HEK293 (cell line): ENCODE measurements at regions not wholly inside any gene's neighbourhood (a gene's known extent, or its start where the extent isn't known, plus 50 kb on each side); places are given as distances from the start of the nearest gene placed in this dataset.

ENCODE experiments used
- CTCF ChIA-PET: fragments of 350-600 bp; formaldehyde crosslinking; extraction: SDS; loops from one replicate; lab custom pipeline; 2021; ENCODE audit warnings: antibody characterized with exemption; lab: Yijun Ruan, JAX
- POLR2A ChIA-PET: fragments of 300-600 bp; formaldehyde crosslinking; extraction: SDS; loops from one replicate; lab custom pipeline; 2020; ENCODE audit warnings: antibody characterized with exemption, inconsistent platforms; lab: Yijun Ruan, JAX
- H3K27ac ChIP-seq: fragments of 200-500 bp; sonication (Bioruptor generic); 2 replicates; pipeline ENCODE4 v1.5.1; 2014; ENCODE audit warnings: low read depth, low read length, control low read depth, inconsistent platforms; ENCODE audit errors: extremely low read depth
- H3K36me3 ChIP-seq, 2 experiments: fragments of 200-500 bp in 1 of 2; sonication (Bioruptor generic) in 1 of 2; 1 replicate in 1 of 2; 2 replicates in 1 of 2; pipeline ENCODE4 v1.5.1; 2014 to 2017; ENCODE audit warnings: inconsistent platforms in 2 of 2, low read length in 2 of 2; ENCODE audit not compliant: control insufficient read depth in 2 of 2, insufficient read depth in 1 of 2
- H3K4me1 ChIP-seq: fragments of 200-500 bp; sonication (Bioruptor generic); 2 replicates; pipeline ENCODE4 v1.5.1; 2014; ENCODE audit warnings: mild to moderate bottlenecking, low read length, inconsistent platforms; ENCODE audit not compliant: control insufficient read depth, insufficient read depth
- H3K4me3 ChIP-seq: 2 replicates; pipeline ENCODE4 v1.5.1; 2011; ENCODE audit warnings: low read depth, mild to moderate bottlenecking, control low read depth, low read length, moderate library complexity
- H3K9me3 ChIP-seq: fragments of 200-500 bp; sonication (Bioruptor generic); 2 replicates; pipeline ENCODE4 v1.5.1; 2014; ENCODE audit warnings: low read depth, low read length, inconsistent platforms; ENCODE audit not compliant: control insufficient read depth, insufficient read depth
- GFI1B ChIP-seq: fragments of 450-650 bp; formaldehyde crosslinking; IDR thresholded peaks from 2 replicates; pipeline ENCODE4 v1.5.1; 2016; ENCODE audit warnings: missing biosample characterization, missing genetic modification characterization
- GLI4 ChIP-seq: fragments of 450-650 bp; formaldehyde crosslinking; IDR thresholded peaks from 2 replicates; pipeline ENCODE4 v1.5.1; 2016; ENCODE audit warnings: missing biosample characterization, missing genetic modification characterization
- HIC1 ChIP-seq: fragments of 450-650 bp; formaldehyde crosslinking; IDR thresholded peaks from 2 replicates; pipeline ENCODE4 v1.5.1; 2016; ENCODE audit warnings: missing biosample characterization, missing genetic modification characterization
- HOXA7 ChIP-seq: sonication (generic); formaldehyde crosslinking; IDR thresholded peaks from 2 replicates; pipeline ENCODE4 v1.8.1; 2022; ENCODE audit warnings: missing genetic modification reagents, borderline replicate concordance
- IKZF3 ChIP-seq: fragments of 450-650 bp; IDR thresholded peaks from 2 replicates; pipeline ENCODE4 v1.5.0; 2018; ENCODE audit warnings: missing biosample characterization, mild to moderate bottlenecking, missing genetic modification characterization, moderate library complexity
- KLF17 ChIP-seq: fragments of 450-650 bp; formaldehyde crosslinking; IDR thresholded peaks from 2 replicates; pipeline ENCODE4 v1.5.1; 2016; ENCODE audit warnings: missing biosample characterization, missing genetic modification characterization
- PRDM6 ChIP-seq: fragments of 450-650 bp; formaldehyde crosslinking; IDR thresholded peaks from 2 replicates; pipeline ENCODE4 v1.5.1; 2017; ENCODE audit warnings: missing biosample characterization, missing genetic modification characterization
- REPIN1 ChIP-seq: fragments of 450-650 bp; formaldehyde crosslinking; IDR thresholded peaks from 2 replicates; pipeline ENCODE4 v1.5.1; 2017; ENCODE audit warnings: missing biosample characterization, missing genetic modification characterization, low read depth
- SP2 ChIP-seq: fragments of 450-650 bp; formaldehyde crosslinking; IDR thresholded peaks from 2 replicates; pipeline ENCODE4 v1.5.1; 2016; ENCODE audit warnings: missing biosample characterization, missing genetic modification characterization
- WT1 ChIP-seq: fragments of 450-650 bp; formaldehyde crosslinking; IDR thresholded peaks from 2 replicates; pipeline ENCODE4 v1.5.1; 2016; ENCODE audit warnings: missing biosample characterization, missing genetic modification characterization
- YY2 ChIP-seq: fragments of 450-650 bp; formaldehyde crosslinking; IDR thresholded peaks from 2 replicates; pipeline ENCODE4 v1.5.1; 2016; ENCODE audit warnings: missing biosample characterization, missing genetic modification characterization
- ZBTB17 ChIP-seq: fragments of 450-650 bp; formaldehyde crosslinking; IDR thresholded peaks from 2 replicates; pipeline ENCODE4 v1.5.1; 2016; ENCODE audit warnings: missing biosample characterization, missing genetic modification characterization
- ZBTB44 ChIP-seq: fragments of 450-650 bp; IDR thresholded peaks from 2 replicates; pipeline ENCODE4 v1.5.1; 2018; ENCODE audit warnings: missing biosample characterization, mild to moderate bottlenecking, missing genetic modification characterization
- ZNF146 ChIP-seq: fragments of 450-650 bp; formaldehyde crosslinking; IDR thresholded peaks from 2 replicates; pipeline ENCODE4 v1.5.1; 2016; ENCODE audit warnings: missing biosample characterization, missing genetic modification characterization
- ZNF2 ChIP-seq: fragments of 450-650 bp; formaldehyde crosslinking; IDR thresholded peaks from 2 replicates; pipeline ENCODE4 v1.5.1; 2016; ENCODE audit warnings: missing biosample characterization, missing genetic modification characterization
- ZNF24 ChIP-seq: fragments of 450-650 bp; formaldehyde crosslinking; IDR thresholded peaks from 2 replicates; pipeline ENCODE4 v1.5.1; 2016; ENCODE audit warnings: missing biosample characterization, missing genetic modification characterization
- ZNF366 ChIP-seq: fragments of 450-650 bp; formaldehyde crosslinking; conservative IDR thresholded peaks from 2 replicates; pipeline ENCODE4 v1.5.1; 2016; ENCODE audit warnings: missing biosample characterization, missing genetic modification characterization
- ZNF394 ChIP-seq: fragments of 450-650 bp; formaldehyde crosslinking; IDR thresholded peaks from 2 replicates; pipeline ENCODE4 v1.5.1; 2016; ENCODE audit warnings: missing biosample characterization, missing genetic modification characterization, mild to moderate bottlenecking, moderate library complexity, borderline replicate concordance
- ZNF433 ChIP-seq: fragments of 450-650 bp; formaldehyde crosslinking; IDR thresholded peaks from 2 replicates; pipeline ENCODE4 v1.5.1; 2016; ENCODE audit warnings: missing biosample characterization, missing genetic modification characterization, low read depth
- ZNF530 ChIP-seq: fragments of 450-650 bp; formaldehyde crosslinking; IDR thresholded peaks from 2 replicates; pipeline ENCODE4 v1.5.1; 2016; ENCODE audit warnings: low read depth, missing biosample characterization, missing genetic modification characterization
- ZNF548 ChIP-seq: fragments of 450-650 bp; formaldehyde crosslinking; IDR thresholded peaks from 2 replicates; pipeline ENCODE4 v1.5.1; 2016; ENCODE audit warnings: missing biosample characterization, missing genetic modification characterization
- ZNF658 ChIP-seq: fragments of 450-650 bp; formaldehyde crosslinking; IDR thresholded peaks from 2 replicates; pipeline ENCODE4; 2016; ENCODE audit warnings: missing biosample characterization, missing genetic modification characterization
- ZNF692 ChIP-seq: fragments of 450-650 bp; formaldehyde crosslinking; IDR thresholded peaks from 2 replicates; pipeline ENCODE4 v1.5.1; 2016; ENCODE audit warnings: missing biosample characterization, missing genetic modification characterization
- ZNF704 ChIP-seq: fragments of 450-650 bp; formaldehyde crosslinking; IDR thresholded peaks from 2 replicates; pipeline ENCODE4 v1.5.1; 2016; ENCODE audit warnings: missing biosample characterization, missing genetic modification characterization
- ZNF76 ChIP-seq: fragments of 450-650 bp; formaldehyde crosslinking; IDR thresholded peaks from 2 replicates; pipeline ENCODE4; 2016; ENCODE audit warnings: low read depth, missing biosample characterization, missing genetic modification characterization, borderline replicate concordance
- ZNF791 ChIP-seq: fragments of 450-650 bp; formaldehyde crosslinking; IDR thresholded peaks from 2 replicates; pipeline ENCODE4 v1.5.1; 2016; ENCODE audit warnings: missing biosample characterization, missing genetic modification characterization
- ZSCAN23 ChIP-seq: fragments of 450-650 bp; formaldehyde crosslinking; IDR thresholded peaks from 2 replicates; pipeline ENCODE4 v1.5.1; 2016; ENCODE audit warnings: missing biosample characterization, missing genetic modification characterization
- ZSCAN30 ChIP-seq: fragments of 450-650 bp; IDR thresholded peaks from 2 replicates; pipeline ENCODE4 v1.5.1; 2018; ENCODE audit warnings: missing biosample characterization, mild to moderate bottlenecking, missing genetic modification characterization, moderate library complexity

GRCh38 chr6:26311385-26312095 is 53.5 kb upstream of the BTN3A2 start:
- peak overlapping the region; percentile 52 for H3K4me3 ChIP-seq
- no peaks in the 10 kb centered on the region for H3K36me3 ChIP-seq
- H3K27ac ChIP-seq, result peak overlapping the region; percentile 27
- no peaks in the 10 kb centered on the region for H3K9me3 ChIP-seq
- CTCF ChIA-PET, result interaction anchor here (0.6 to 0.7 kb wide), 3 partner anchors 107 to 180 kb away, joined by 3 to 6 read pairs (median 3); a partner anchor contains a TSS
- H3K4me1 ChIP-seq, result no peaks in the 10 kb centered on the region
- POLR2A ChIA-PET, result interaction anchor here (0.5 to 1.7 kb wide), 3 partner anchors 26 to 95 kb away, joined by 3 to 5 read pairs (median 3); a partner anchor contains a TSS
- TF ChIP-seq ZNF76 (peak; percentile 63; the same call in 1 of the 2 replicates), GLI4 (tag by site-specific recombination) (0 out of 2 replicates have a peak, but pooled peaks have one; percentile 50), SP2 (tag by site-specific recombination) (no peak), ZBTB17 (tag by site-specific recombination) (peak; percentile 66), HOXA7 (CRISPR knock-in tag) (no peak), REPIN1 (tag by site-specific recombination) (0 out of 2 replicates have a peak, but pooled peaks have one; percentile 5), ZNF791 (tag by site-specific recombination) (no peak), ZNF658 (tag by site-specific recombination) (no peak), ZNF548 (no peak), ZSCAN23 (tag by site-specific recombination) (peak; percentile 48; the same call in 1 of the 2 replicates), ZNF366 (tag by site-specific recombination) (peak; percentile 74), HIC1 (tag by site-specific recombination) (no peak), ZNF146 (0 out of 2 replicates have a peak, but pooled peaks have one; percentile 27), ZNF704 (tag by site-specific recombination) (no peak), ZNF692 (peak; percentile 66), ZNF2 (tag by site-specific recombination) (peak; percentile 87), WT1 (tag by site-specific recombination) (0 out of 2 replicates have a peak, but pooled peaks have one; percentile 8), ZBTB44 (tag by site-specific recombination) (peak; percentile 87), KLF17 (tag by site-specific recombination) (peak; percentile 56; the same call in 1 of the 2 replicates), ZNF394 (peak; percentile 43; the same call in 1 of the 2 replicates), ZSCAN30 (tag by site-specific recombination) (peak; percentile 86; the same call in 1 of the 2 replicates), YY2 (tag by site-specific recombination) (no peak), ZNF24 (0 out of 2 replicates have a peak, but pooled peaks have one; percentile 47), IKZF3 (tag by site-specific recombination) (peak; percentile 44), GFI1B (tag by site-specific recombination) (peak; percentile 51; the same call in 1 of the 2 replicates), ZNF433 (tag by site-specific recombination) (no peak), ZNF530 (tag by site-specific recombination) (no peak), PRDM6 (tag by site-specific recombination) (0 out of 2 replicates have a peak, but pooled peaks have one; percentile 5)
